HG02885 (cell line): ENCODE measurements at regions not wholly inside any gene's neighbourhood (a gene's known extent, or its start where the extent isn't known, plus 50 kb on each side); places are given as distances from the start of the nearest gene placed in this dataset.

Experiments used
- ATAC-seq: cut with Tn5 transposase; IDR thresholded peaks from one replicate; pipeline ENCODE4 v1.9.1; 2021; ENCODE audit warnings: mild to moderate bottlenecking; ENCODE audit not compliant: unreplicated experiment, poor library complexity

GRCh38 chr18:27763936-27764335 lies 413.0 kb downstream of the CDH2 start:
- no peak for ATAC-seq

- ATAC-seq: no peak
Measured at GRCh38 chr18:27763341-27763740, 413.6 kb downstream of the CDH2 start.

- ATAC-seq: no peak
Measured at GRCh38 chr18:27762054-27762453, 414.9 kb downstream of the CDH2 start.

- ATAC-seq: no peak
Measured at GRCh38 chr18:27752944-27753343, 424.0 kb downstream of the CDH2 start.

GRCh38 chr18:27750923-27751322 lies 426.0 kb downstream of the CDH2 start:
- no peak for ATAC-seq

- no peak for ATAC-seq
Measured at GRCh38 chr18:27750014-27750413, 426.9 kb downstream of the CDH2 start.

GRCh38 chr18:27749194-27749593 lies 427.7 kb downstream of the CDH2 start:
- ATAC-seq: no peak

GRCh38 chr18:27746241-27746640 lies 430.7 kb downstream of the CDH2 start:
- no peak for ATAC-seq

GRCh38 chr18:27735117-27735516 lies 441.8 kb downstream of the CDH2 start:
- no peak for ATAC-seq

GRCh38 chr18:27731211-27731610 lies 445.7 kb downstream of the CDH2 start:
- no peak for ATAC-seq

- ATAC-seq: no peak
Measured at GRCh38 chr18:27728659-27729058, 448.3 kb downstream of the CDH2 start.

- no peak for ATAC-seq
Measured at GRCh38 chr18:27724362-27724761, 452.6 kb downstream of the CDH2 start.

GRCh38 chr18:27723168-27723567 lies 453.8 kb downstream of the CDH2 start:
- ATAC-seq: no peak

- no peak for ATAC-seq
Measured at GRCh38 chr18:27719680-27720079, 457.2 kb downstream of the CDH2 start.

GRCh38 chr18:27717816-27718215 lies 459.1 kb downstream of the CDH2 start:
- no peak for ATAC-seq

- no peak for ATAC-seq
Measured at GRCh38 chr18:27717250-27717649, 459.7 kb downstream of the CDH2 start.

- no peak for ATAC-seq
Measured at GRCh38 chr18:27715751-27716150, 461.2 kb downstream of the CDH2 start.

GRCh38 chr18:27713738-27714095 lies 463.2 kb downstream of the CDH2 start:
- ATAC-seq: no peak

- no peak for ATAC-seq
Measured at GRCh38 chr18:27713037-27713737, 463.7 kb downstream of the CDH2 start.

GRCh38 chr18:27712066-27712465 lies 464.9 kb downstream of the CDH2 start:
- ATAC-seq: no peak

GRCh38 chr18:27711382-27711781 lies 465.5 kb downstream of the CDH2 start:
- no peak for ATAC-seq

GRCh38 chr18:27709344-27709743 lies 467.6 kb downstream of the CDH2 start:
- no peak for ATAC-seq

- no peak for ATAC-seq
Measured at GRCh38 chr18:27707201-27707600, 469.7 kb downstream of the CDH2 start.
